Stomach (tissue), 4 donors: ENCODE measurements at regions not wholly inside any gene's neighbourhood (a gene's known extent, or its start where the extent isn't known, plus 50 kb on each side); places are given as distances from the start of the nearest gene placed in this dataset.

Source experiments
- CTCF ChIP-seq, 7 experiments: fragments of 450-650 bp in 4 of 7; fragments of 200-600 bp in 3 of 7; sonication (generic) in 3 of 7; IDR thresholded peaks; one replicate each; pipeline ENCODE4 v1.5.1; 2016 to 2019; ENCODE audit warnings: antibody characterized with exemption in 7 of 7, control low read depth in 2 of 7, mild to moderate bottlenecking in 1 of 7
- EP300 ChIP-seq: sonication (generic); formaldehyde crosslinking; IDR thresholded peaks from one replicate; pipeline ENCODE4 v1.6.1; 2017; ENCODE audit warnings: antibody characterized with exemption
- POLR2AphosphoS5 ChIP-seq, 3 donors: sonication (generic); formaldehyde crosslinking; IDR thresholded peaks; one replicate each; pipeline ENCODE4 v1.6.1; 2016; ENCODE audit warnings: antibody characterized with exemption in 3 of 3

- TF ChIP-seq POLR2AphosphoS5 (IDR thresholded peaks at IDR 0.05), result no peak
- no peak for TF ChIP-seq CTCF (IDR thresholded peaks at IDR 0.05)
- no peak for TF ChIP-seq EP300
These were observed 1025.0 kb upstream of the GJE1 start for GRCh38 chr6:141107591-141108160.
